ENCODE measurements at regions not wholly inside any gene's neighbourhood (a gene's known extent, or its start where the extent isn't known, plus 50 kb on each side); places are given as distances from the start of the nearest gene placed in this dataset.
"Not testable (repeated sequence)": the region's sequence is repeated elsewhere in the genome, so short reads cannot be mapped to it uniquely, and the experiment has no call there.

DNA sequence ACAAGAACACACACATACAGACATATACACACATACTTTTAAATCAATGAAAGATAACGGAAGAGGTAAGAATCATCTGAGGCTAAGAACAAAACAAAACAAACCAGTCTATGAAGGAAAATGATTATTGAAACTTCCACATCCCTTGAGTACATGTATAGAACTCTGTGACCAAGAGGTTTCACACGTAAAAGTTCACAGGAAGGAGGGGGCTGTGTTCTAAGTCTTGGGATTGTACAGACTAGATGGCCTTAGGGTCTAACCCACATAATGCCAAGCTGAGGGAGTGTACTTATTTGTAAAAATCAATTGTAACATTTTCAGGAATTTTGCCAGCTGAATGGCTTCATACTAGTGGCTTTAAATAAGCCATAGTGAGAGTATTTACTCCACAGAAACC lies 144.4 kb upstream of the IFNE start:
- peaks cover 7% of the 10 kb centered on the region for H3K36me3 Mint-ChIP-seq
- H3K4me1 Mint-ChIP-seq (ENCODE audit: low read depth in 2 of 2): no peaks in the 10 kb centered on the region
- H3K4me3 Mint-ChIP-seq: no peak overlapping the region
- ATAC-seq (no peak), DNase-seq (ENCODE audit: low spot score) (no peak)
- no peak overlapping the region for H3K27ac Mint-ChIP-seq
- H3K9me3 Mint-ChIP-seq: no peaks in the 10 kb centered on the region
- peaks cover 40 to 50% of the 10 kb centered on the region in 2 donors for H3K27me3 Mint-ChIP-seq

GRCh38 chr9:21628954-21629353 lies 146.8 kb upstream of the IFNE start:
- H3K4me1 Mint-ChIP-seq (ENCODE audit: low read depth in 2 of 2); H3K36me3 Mint-ChIP-seq; H3K4me3 Mint-ChIP-seq; H3K9me3 Mint-ChIP-seq; H3K27ac Mint-ChIP-seq; ATAC-seq; DNase-seq (ENCODE audit: low spot score): not testable (repeated sequence)
- H3K27me3 Mint-ChIP-seq: peaks cover 43 to 44% of the 10 kb centered on the region in 2 donors

DNA sequence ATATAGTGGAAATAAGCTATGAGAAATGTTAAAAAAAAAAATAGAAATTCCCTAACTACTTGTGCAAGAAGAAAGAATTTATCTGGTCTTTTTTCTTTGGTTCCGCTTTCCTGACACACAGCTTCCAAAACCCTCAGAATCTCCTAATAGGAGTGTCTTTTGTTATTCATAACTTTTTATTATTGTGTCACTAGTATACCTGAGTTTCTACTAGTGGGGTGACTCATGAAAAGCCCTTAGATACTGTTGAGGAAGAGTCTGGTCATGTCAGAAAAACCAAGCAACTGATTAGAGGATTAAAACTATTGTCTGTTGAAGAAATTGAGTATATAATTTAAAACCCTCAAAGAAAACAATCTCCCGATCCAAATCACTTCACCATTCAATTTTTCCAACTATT lies 152.8 kb upstream of the IFNE start:
- no peak overlapping the region for H3K4me3 Mint-ChIP-seq
- no peak overlapping the region for H3K27ac Mint-ChIP-seq
- H3K27me3 Mint-ChIP-seq: peaks cover 28 to 32% of the 10 kb centered on the region in 2 donors
- no peaks in the 10 kb centered on the region for H3K9me3 Mint-ChIP-seq
- DNase-seq (ENCODE audit: low spot score) (no peak), ATAC-seq (no peak)
- H3K36me3 Mint-ChIP-seq: no peaks in the 10 kb centered on the region
- H3K4me1 Mint-ChIP-seq (ENCODE audit: low read depth in 2 of 2): no peaks in the 10 kb centered on the region

DNA sequence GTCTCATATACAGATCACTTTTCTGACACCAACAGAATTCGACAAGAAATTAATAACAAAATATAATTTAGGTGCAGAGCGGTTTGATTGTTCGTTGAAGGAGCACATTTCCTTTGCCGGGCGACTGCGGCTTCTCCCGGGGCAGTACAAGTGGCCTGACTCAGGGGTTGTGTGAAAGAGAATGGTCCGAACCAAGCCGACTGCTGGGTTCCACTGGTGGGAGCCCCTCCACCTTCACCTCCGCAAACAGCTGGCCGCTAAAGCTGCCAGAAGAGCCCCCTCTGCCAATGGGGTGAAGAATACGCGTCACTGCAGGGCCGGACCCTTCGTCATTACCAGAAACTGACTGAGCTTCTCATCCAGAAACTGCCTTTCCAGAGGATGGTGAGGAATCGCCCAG lies 156.0 kb upstream of the IFNE start:
- H3K27me3 Mint-ChIP-seq: peaks cover 21 to 39% of the 10 kb centered on the region in 2 donors
- ATAC-seq (no peak), DNase-seq (ENCODE audit: low spot score) (no peak)
- no peak overlapping the region for H3K27ac Mint-ChIP-seq
- no peaks in the 10 kb centered on the region for H3K9me3 Mint-ChIP-seq
- no peaks in the 10 kb centered on the region for H3K36me3 Mint-ChIP-seq
- no peaks in the 10 kb centered on the region for H3K4me1 Mint-ChIP-seq (ENCODE audit: low read depth in 2 of 2)
- no peak overlapping the region for H3K4me3 Mint-ChIP-seq

DNA sequence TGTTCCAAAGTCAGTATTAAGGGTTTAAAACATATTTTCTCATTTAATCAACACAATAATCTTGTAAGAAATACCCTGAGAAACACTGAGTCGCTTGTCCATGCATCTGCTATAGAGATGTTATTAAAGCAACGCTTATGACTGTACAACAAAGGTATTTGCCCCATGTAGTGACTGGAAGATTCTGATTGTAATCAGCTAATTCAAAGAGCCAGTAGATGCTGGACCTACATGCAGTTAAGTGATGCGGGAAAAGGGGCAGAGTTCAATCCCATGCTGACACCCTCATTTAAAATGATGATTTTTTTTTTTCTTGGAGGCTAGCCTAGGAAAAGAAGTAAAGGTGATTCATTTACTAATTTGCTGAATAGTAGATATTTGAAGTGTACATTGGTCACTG lies 149.3 kb upstream of the MTAP start:
- ATAC-seq: no peak
- Mint-ChIP-seq H3K36me3 (peaks cover 13% of the 10 kb centered on the region), H3K27ac (no peak overlapping the region), H3K27me3 (peaks cover 44 to 66% of the 10 kb centered on the region in 2 donors), H3K9me3 (peaks cover 12% of the 10 kb centered on the region), H3K4me3 (no peak overlapping the region), H3K4me1 (ENCODE audit: low read depth in 2 of 2) (no peaks in the 10 kb centered on the region)
- DNase-seq (ENCODE audit: low spot score): no peak

DNA sequence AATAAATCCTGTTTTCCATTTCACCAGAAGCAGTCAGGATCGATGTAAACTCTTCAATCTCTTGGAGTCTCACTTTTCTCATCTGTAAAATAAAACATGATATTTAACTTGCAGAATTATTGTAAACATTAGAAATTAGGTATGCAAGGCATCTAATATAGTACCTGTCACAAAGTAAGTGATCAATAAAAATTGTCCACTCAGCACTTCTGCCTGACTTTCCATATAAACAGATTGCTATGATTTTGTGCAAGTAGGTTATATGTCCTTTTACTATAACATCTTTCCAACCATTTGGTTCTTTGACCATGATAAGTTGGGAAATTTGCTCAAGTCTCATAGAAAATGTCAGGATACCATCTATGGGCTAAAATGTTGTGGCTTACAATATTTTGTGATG lies 148.8 kb upstream of the MTAP start:
- Mint-ChIP-seq H3K27ac (no peak overlapping the region), H3K9me3 (peaks cover 9% of the 10 kb centered on the region), H3K36me3 (peaks cover 10% of the 10 kb centered on the region), H3K4me1 (ENCODE audit: low read depth in 2 of 2) (no peaks in the 10 kb centered on the region), H3K4me3 (no peak overlapping the region), H3K27me3 (peaks cover 43 to 64% of the 10 kb centered on the region in 2 donors)
- no peak for DNase-seq (ENCODE audit: low spot score)
- no peak for ATAC-seq

DNA sequence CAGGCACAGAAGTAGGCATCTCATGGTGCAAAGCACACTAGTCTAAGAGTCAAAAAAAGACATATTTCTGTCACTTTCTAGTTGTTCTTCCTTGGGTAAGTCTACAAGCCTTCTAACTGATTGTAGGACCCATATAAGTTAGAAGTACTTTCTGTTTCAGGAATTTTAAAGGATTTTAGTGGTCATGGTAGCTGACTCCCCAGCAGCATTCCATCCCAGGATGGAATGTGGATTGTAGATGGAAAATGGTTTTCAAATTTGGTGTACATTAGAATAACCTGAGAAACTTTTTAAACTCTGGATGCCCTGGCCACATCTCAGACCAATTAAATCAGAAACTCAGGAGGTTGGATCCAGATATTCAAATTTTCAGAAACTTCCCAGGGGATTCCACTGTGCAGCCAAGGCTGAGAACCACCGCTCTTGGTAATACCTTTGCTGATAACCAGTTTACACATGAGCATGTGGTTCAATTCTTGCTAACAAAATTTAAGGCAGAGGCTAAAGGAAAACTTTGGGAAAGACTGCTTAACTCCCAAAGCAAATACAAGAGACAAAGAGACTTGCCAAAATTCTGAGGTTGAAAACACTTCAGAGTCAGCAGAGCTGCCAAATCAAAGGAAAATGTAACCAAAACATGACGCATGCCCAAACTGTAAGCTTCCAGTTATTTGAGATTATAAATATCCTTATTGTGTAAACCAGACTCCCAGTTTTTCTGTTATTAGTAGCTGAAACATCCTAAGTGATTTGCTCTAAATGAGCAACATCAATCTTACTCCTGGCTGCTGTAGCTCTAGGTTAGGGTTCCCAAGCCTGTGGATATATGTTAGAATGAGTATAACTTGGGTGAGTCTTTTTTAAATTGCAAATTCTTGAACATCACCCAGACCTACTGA lies 145.4 kb upstream of the MTAP start:
- no peak overlapping the region for H3K4me3 Mint-ChIP-seq
- no peaks in the 10 kb centered on the region for H3K4me1 Mint-ChIP-seq (ENCODE audit: low read depth in 2 of 2)
- no peak overlapping the region for H3K27ac Mint-ChIP-seq
- peaks cover 36 to 57% of the 10 kb centered on the region in 2 donors for H3K27me3 Mint-ChIP-seq
- ATAC-seq (no peak), DNase-seq (ENCODE audit: low spot score) (no peak)
- no peaks in the 10 kb centered on the region for H3K9me3 Mint-ChIP-seq
- H3K36me3 Mint-ChIP-seq: no peaks in the 10 kb centered on the region

- Mint-ChIP-seq H3K4me1 (ENCODE audit: low read depth in 2 of 2) (no peaks in the 10 kb centered on the region), H3K27me3 (peaks cover 37 to 48% of the 10 kb centered on the region in 2 donors), H3K9me3 (no peaks in the 10 kb centered on the region), H3K4me3 (no peak overlapping the region), H3K36me3 (no peaks in the 10 kb centered on the region), H3K27ac (no peak overlapping the region)
- ATAC-seq (no peak), DNase-seq (ENCODE audit: low spot score) (no peak)
Observed at GRCh38 chr9:21657966-21658667, 144.3 kb upstream of the MTAP start.

- no peak overlapping the region for H3K4me3 Mint-ChIP-seq
- H3K27ac Mint-ChIP-seq: no peak overlapping the region
- H3K4me1 Mint-ChIP-seq (ENCODE audit: low read depth in 2 of 2): no peaks in the 10 kb centered on the region
- H3K9me3 Mint-ChIP-seq: no peaks in the 10 kb centered on the region
- H3K36me3 Mint-ChIP-seq: no peaks in the 10 kb centered on the region
- no peak for ATAC-seq
- DNase-seq (ENCODE audit: low spot score): no peak
- H3K27me3 Mint-ChIP-seq: peaks cover 34 to 42% of the 10 kb centered on the region in 2 donors
Observed at GRCh38 chr9:21660976-21661375, 141.5 kb upstream of the MTAP start.

- H3K9me3 Mint-ChIP-seq: no peaks in the 10 kb centered on the region
- no peaks in the 10 kb centered on the region for H3K4me1 Mint-ChIP-seq (ENCODE audit: low read depth in 2 of 2)
- H3K36me3 Mint-ChIP-seq: no peaks in the 10 kb centered on the region
- H3K27me3 Mint-ChIP-seq: peaks cover 32 to 38% of the 10 kb centered on the region in 2 donors
- H3K4me3 Mint-ChIP-seq: no peak overlapping the region
- no peak for ATAC-seq
- no peak overlapping the region for H3K27ac Mint-ChIP-seq
- DNase-seq (ENCODE audit: low spot score): no peak
Observed at GRCh38 chr9:21661626-21662025, 140.8 kb upstream of the MTAP start.

DNA sequence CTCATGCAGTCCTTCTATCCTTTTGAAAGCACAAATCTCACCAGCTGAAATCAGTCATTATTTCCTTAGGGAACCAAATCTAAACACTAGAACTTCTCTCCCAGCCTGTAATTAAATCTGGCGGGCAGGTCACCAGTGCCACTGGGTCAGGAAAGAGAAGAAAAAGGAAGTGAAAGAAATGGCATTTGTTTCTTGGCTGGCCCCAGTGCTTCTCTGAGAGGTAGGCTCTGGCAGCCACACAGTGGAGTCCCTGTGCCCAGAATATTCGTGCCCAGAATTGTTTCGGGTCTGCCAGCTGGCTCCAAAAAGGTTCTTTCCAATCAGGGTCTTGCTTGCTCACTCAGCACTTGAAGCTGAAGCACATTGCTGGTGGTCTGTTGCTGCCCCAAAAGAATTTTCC lies 133.9 kb upstream of the MTAP start:
- H3K36me3 Mint-ChIP-seq: no peaks in the 10 kb centered on the region
- no peaks in the 10 kb centered on the region for H3K9me3 Mint-ChIP-seq
- no peak for DNase-seq (ENCODE audit: low spot score)
- no peak overlapping the region for H3K27ac Mint-ChIP-seq
- H3K27me3 Mint-ChIP-seq: peaks cover 29 to 37% of the 10 kb centered on the region in 2 donors
- ATAC-seq: no peak
- no peak overlapping the region for H3K4me3 Mint-ChIP-seq
- H3K4me1 Mint-ChIP-seq (ENCODE audit: low read depth in 2 of 2): peaks cover 3 to 10% of the 10 kb centered on the region in 2 donors

DNA sequence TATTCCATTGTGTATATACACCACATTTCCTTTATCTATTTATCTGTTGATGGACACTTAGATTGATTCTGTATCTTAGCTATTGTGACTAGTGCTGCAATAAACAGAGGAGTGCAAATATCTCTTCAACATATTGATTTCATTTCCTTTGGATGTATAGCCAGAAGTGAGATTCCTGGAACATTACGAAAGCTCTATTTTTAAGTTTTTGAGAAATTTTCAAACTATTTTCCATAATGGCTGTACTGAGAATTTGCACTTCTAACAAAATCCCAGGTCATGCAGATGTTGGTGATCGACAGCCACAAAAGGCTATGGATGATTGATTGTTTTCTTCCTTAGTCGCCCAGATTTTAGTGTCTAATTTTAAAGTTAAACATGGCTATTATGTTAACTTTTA lies 132.7 kb upstream of the MTAP start:
- DNase-seq (ENCODE audit: low spot score): no peak
- Mint-ChIP-seq H3K4me3 (no peak overlapping the region), H3K9me3 (no peaks in the 10 kb centered on the region), H3K4me1 (ENCODE audit: low read depth in 2 of 2) (peaks cover 3 to 10% of the 10 kb centered on the region in 2 donors), H3K36me3 (no peaks in the 10 kb centered on the region), H3K27ac (no peak overlapping the region), H3K27me3 (peaks cover 26 to 35% of the 10 kb centered on the region in 2 donors)
- no peak for ATAC-seq

DNA sequence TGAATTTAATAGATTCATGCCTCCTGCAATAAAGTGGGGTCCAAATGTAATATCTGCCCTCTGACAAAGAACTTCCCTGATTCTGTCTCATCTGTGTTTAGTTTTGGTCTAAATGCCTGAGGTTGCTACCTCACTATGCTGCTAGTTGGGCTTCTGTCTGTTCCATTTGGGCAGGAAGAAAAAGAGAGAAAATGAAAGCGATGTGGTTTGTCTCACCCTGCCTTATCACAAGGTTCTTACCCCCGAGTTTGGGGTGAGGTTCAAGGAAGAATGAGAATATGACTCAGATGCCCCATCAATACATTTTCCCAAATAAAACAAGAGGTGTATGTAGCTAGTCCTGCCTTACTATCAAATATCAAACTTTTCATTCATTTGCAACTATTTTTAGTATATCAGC lies 132.1 kb upstream of the MTAP start:
- no peak for ATAC-seq
- peaks cover 3 to 10% of the 10 kb centered on the region in 2 donors for H3K4me1 Mint-ChIP-seq (ENCODE audit: low read depth in 2 of 2)
- H3K9me3 Mint-ChIP-seq: no peaks in the 10 kb centered on the region
- no peaks in the 10 kb centered on the region for H3K36me3 Mint-ChIP-seq
- H3K27ac Mint-ChIP-seq: no peak overlapping the region
- peaks cover 27 to 39% of the 10 kb centered on the region in 2 donors for H3K27me3 Mint-ChIP-seq
- DNase-seq (ENCODE audit: low spot score): no peak
- H3K4me3 Mint-ChIP-seq: no peak overlapping the region

- H3K27ac Mint-ChIP-seq: no peak overlapping the region
- H3K4me3 Mint-ChIP-seq: no peak overlapping the region
- DNase-seq (ENCODE audit: low spot score) (no peak), ATAC-seq (no peak)
- H3K27me3 Mint-ChIP-seq: peaks cover 28 to 39% of the 10 kb centered on the region in 2 donors
- H3K9me3 Mint-ChIP-seq: no peaks in the 10 kb centered on the region
- no peaks in the 10 kb centered on the region for H3K36me3 Mint-ChIP-seq
- H3K4me1 Mint-ChIP-seq (ENCODE audit: low read depth in 2 of 2): peaks cover 3 to 10% of the 10 kb centered on the region in 2 donors
Observed at GRCh38 chr9:21672140-21672539, 130.3 kb upstream of the MTAP start.

Data from natural killer cell treated with Interleukin-12 subunit alpha and Interleukin-12 subunit beta and Interleukin-15 and Interleukin-18, amount 100 ng/mL, for 72 hours (primary cell).